IPS DF 6.9 (cell line): ENCODE measurements at regions not wholly inside any gene's neighbourhood (a gene's known extent, or its start where the extent isn't known, plus 50 kb on each side); places are given as distances from the start of the nearest gene placed in this dataset.

Source experiments
- DNase-seq: peaks from one replicate; pipeline ENCODE4 v3.0.0-alpha.2; 2013; ENCODE audit warnings: low read depth, low spot score
- H3K27ac ChIP-seq: one replicate; pipeline ENCODE4 v1.5.1; 2013; ENCODE audit warnings: low read length, control low read depth
- H3K27me3 ChIP-seq: 2 replicates; pipeline ENCODE4 v1.6.1; 2013; ENCODE audit warnings: mild to moderate bottlenecking, low read length; ENCODE audit not compliant: control insufficient read depth, insufficient read depth
- H3K36me3 ChIP-seq: 2 replicates; pipeline ENCODE4 v1.6.1; 2013; ENCODE audit warnings: low read length; ENCODE audit not compliant: control insufficient read depth, insufficient read depth
- H3K4me1 ChIP-seq: 2 replicates; pipeline ENCODE4 v1.6.1; 2013; ENCODE audit warnings: low read length; ENCODE audit not compliant: control insufficient read depth, insufficient read depth
- H3K4me3 ChIP-seq: 2 replicates; pipeline ENCODE4 v1.5.1; 2013; ENCODE audit warnings: mild to moderate bottlenecking, low read length
- H3K9me3 ChIP-seq: 2 replicates; pipeline ENCODE4 v1.6.1; 2013; ENCODE audit warnings: low read length, inconsistent platforms; ENCODE audit not compliant: control insufficient read depth, insufficient read depth
- WGBS: extraction: QIAGEN DNeasy Blood & Tissue Kit; methylation state at CpG from one replicate; pipeline ENCODE4 v1.1.7; 2013; ENCODE audit warnings: mixed read lengths, missing lambda C conversion rate; ENCODE audit not compliant: insufficient read length, insufficient coverage; 5-methylcytosine and 5-hydroxymethylcytosine counted together

DNA sequence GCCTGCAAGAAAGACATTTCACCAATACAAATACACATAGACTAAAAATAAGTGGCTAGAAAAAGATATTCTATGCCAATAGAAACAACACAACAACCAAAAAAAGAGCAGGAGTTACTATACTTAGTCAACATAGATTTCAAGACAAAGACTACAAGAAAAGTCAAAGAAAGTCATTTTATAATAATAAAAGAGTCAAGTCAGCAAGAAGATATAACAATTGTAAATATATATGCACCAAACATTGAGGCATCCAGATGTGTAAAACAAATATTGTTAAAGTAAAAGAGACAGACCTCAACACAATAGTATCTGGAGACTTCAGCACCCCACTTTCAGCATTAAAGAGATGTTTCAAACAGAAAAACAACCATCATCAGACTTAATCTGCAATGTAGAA, 104.6 kb downstream of the AMY1C start:
- Histone ChIP-seq H3K4me3 (no peak overlapping the region), H3K27ac (no peak overlapping the region), H3K4me1 (no peaks in the 10 kb centered on the region), H3K36me3 (no peaks in the 10 kb centered on the region), H3K9me3 (no peaks in the 10 kb centered on the region), H3K27me3 (no peaks in the 10 kb centered on the region)
- DNase-seq: no peak

DNA sequence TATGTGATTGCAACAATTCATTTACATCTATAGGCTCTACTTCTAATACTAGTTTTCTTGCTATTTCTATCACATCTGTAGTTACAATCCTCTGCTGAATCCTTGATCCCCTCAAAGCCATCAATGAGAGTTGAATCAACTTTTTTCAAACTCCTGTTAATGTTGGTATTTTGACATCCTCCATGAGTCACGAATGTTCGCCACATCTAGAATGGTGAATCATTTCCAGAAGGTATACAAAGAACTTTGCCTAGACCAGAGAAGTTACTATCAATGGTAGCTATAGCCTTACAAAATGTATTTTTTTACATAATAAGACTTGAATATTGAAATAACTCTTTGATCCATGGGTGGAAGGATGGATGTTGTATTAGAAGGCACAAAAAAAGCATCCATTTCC, 110.0 kb downstream of the AMY1C start:
- WGBS: no CpG with 5 or more reads among the region's 2 CpGs
- Histone ChIP-seq H3K27me3 (no peaks in the 10 kb centered on the region), H3K4me1 (no peaks in the 10 kb centered on the region), H3K27ac (no peak overlapping the region), H3K36me3 (no peaks in the 10 kb centered on the region), H3K9me3 (no peaks in the 10 kb centered on the region), H3K4me3 (no peak overlapping the region)
- no peak for DNase-seq

- Histone ChIP-seq H3K27ac (no peak overlapping the region), H3K4me3 (no peak overlapping the region), H3K27me3 (no peaks in the 10 kb centered on the region), H3K4me1 (no peaks in the 10 kb centered on the region), H3K36me3 (no peaks in the 10 kb centered on the region), H3K9me3 (no peaks in the 10 kb centered on the region)
- WGBS: no CpG with 5 or more reads among the region's 3 CpGs
- DNase-seq: no peak
Measured at GRCh38 chr1:103898576-103899345, 149.1 kb downstream of the AMY1C start.

DNA sequence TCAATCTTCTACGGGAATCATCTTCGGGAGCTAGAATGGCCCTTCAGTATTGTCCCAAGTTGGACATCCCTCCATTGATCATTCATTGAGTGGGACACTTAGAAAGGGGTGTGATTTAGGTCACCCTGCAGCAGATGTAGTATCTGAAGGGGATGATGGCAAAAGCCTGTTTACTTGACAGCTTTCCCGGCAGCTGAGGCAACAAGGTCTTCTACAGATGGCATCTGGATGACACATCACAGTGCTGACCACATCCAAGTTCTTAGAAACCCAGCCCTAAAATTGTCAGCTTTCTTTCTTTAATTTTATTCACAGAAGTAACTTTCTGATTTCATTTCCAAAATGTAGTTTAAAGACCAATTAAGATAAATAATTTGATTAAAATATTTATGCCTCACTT, 150.3 kb downstream of the AMY1C start:
- no peaks in the 10 kb centered on the region for H3K9me3 ChIP-seq
- no peak overlapping the region for H3K4me3 ChIP-seq
- no peak for DNase-seq
- H3K36me3 ChIP-seq: no peaks in the 10 kb centered on the region
- no peak overlapping the region for H3K27ac ChIP-seq
- no CpG with 5 or more reads among the region's 3 CpGs for WGBS
- H3K27me3 ChIP-seq: no peaks in the 10 kb centered on the region
- H3K4me1 ChIP-seq: no peaks in the 10 kb centered on the region

- Histone ChIP-seq H3K27ac (no peak overlapping the region), H3K4me1 (no peaks in the 10 kb centered on the region), H3K36me3 (no peaks in the 10 kb centered on the region), H3K27me3 (no peaks in the 10 kb centered on the region), H3K9me3 (no peaks in the 10 kb centered on the region), H3K4me3 (no peak overlapping the region)
- no peak for DNase-seq
- WGBS: no CpG with 5 or more reads among the region's 4 CpGs
Measured at GRCh38 chr1:103901072-103901471, 151.4 kb downstream of the AMY1C start.

GRCh38 chr1:103905363-103905762, 155.7 kb downstream of the AMY1C start:
- no peaks in the 10 kb centered on the region for H3K4me1 ChIP-seq
- H3K27ac ChIP-seq: no peak overlapping the region
- no peaks in the 10 kb centered on the region for H3K36me3 ChIP-seq
- H3K27me3 ChIP-seq: no peaks in the 10 kb centered on the region
- WGBS: no CpG with 5 or more reads among the region's 1 CpG
- H3K4me3 ChIP-seq: no peak overlapping the region
- H3K9me3 ChIP-seq: no peaks in the 10 kb centered on the region
- DNase-seq: no peak

GRCh38 chr1:103911450-103911849, 161.8 kb downstream of the AMY1C start:
- Histone ChIP-seq H3K4me3 (no peak overlapping the region), H3K4me1 (no peaks in the 10 kb centered on the region), H3K27me3 (no peaks in the 10 kb centered on the region), H3K36me3 (no peaks in the 10 kb centered on the region), H3K9me3 (no peaks in the 10 kb centered on the region), H3K27ac (no peak overlapping the region)
- no peak for DNase-seq
- WGBS: no CpG with 5 or more reads among the region's 2 CpGs

DNA sequence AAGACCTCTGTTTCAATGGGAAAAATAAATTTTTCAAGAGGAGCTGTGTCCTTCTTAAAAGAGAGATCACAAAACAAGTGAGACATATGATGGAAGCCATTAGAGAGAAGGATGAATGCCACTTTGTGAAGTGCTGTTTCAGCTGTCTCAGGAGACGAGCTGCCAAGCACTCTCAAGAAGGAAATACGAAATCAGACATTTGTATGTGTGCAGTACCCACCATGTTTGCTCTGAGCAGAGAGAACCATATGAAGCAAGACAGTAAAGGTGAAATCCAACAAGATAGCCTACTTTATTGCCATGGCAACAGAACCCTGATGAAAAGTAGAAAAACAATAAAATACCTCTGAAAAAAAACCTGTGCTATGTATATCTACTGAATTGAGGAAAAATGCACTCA, 168.1 kb downstream of the AMY1C start:
- Histone ChIP-seq H3K36me3 (no peaks in the 10 kb centered on the region), H3K9me3 (no peaks in the 10 kb centered on the region), H3K27me3 (no peaks in the 10 kb centered on the region), H3K4me1 (no peaks in the 10 kb centered on the region), H3K4me3 (no peak overlapping the region), H3K27ac (no peak overlapping the region)
- no peak for DNase-seq
- no CpG with 5 or more reads among the region's 2 CpGs for WGBS

DNA sequence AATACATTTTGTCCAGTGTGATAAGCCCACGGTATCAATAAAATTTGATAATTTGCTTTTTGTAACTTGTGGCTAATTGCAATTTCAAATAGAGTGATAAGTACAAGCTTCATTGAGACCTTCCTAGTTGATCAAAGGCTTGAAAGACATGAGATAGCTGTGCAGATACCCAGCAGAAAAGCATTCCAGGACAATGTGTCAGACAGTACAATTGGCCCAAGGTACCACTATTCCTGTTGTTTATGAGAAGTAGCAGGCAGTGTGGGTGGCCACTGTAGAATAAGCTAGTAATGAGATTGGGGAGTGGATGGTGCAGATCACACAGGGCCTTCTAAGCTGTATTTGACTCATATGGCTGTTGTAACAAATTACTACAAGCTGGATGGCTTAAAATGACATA, 182.2 kb downstream of the AMY1C start:
- H3K27me3 ChIP-seq: no peaks in the 10 kb centered on the region
- H3K27ac ChIP-seq: no peak overlapping the region
- no peaks in the 10 kb centered on the region for H3K4me1 ChIP-seq
- H3K4me3 ChIP-seq: no peak overlapping the region
- DNase-seq: no peak
- H3K9me3 ChIP-seq: no peaks in the 10 kb centered on the region
- H3K36me3 ChIP-seq: no peaks in the 10 kb centered on the region
- WGBS: no CpG with 5 or more reads among the region's 1 CpG

GRCh38 chr1:103937763-103938357, 188.2 kb downstream of the AMY1C start:
- DNase-seq: no peak
- WGBS: no CpG with 5 or more reads among the region's 4 CpGs
- peaks cover 2% of the 10 kb centered on the region; the same call in 1 of the 2 replicates for H3K27me3 ChIP-seq
- no peaks in the 10 kb centered on the region for H3K36me3 ChIP-seq
- no peak overlapping the region for H3K4me3 ChIP-seq
- no peak overlapping the region for H3K27ac ChIP-seq
- no peaks in the 10 kb centered on the region for H3K4me1 ChIP-seq
- H3K9me3 ChIP-seq: no peaks in the 10 kb centered on the region

DNA sequence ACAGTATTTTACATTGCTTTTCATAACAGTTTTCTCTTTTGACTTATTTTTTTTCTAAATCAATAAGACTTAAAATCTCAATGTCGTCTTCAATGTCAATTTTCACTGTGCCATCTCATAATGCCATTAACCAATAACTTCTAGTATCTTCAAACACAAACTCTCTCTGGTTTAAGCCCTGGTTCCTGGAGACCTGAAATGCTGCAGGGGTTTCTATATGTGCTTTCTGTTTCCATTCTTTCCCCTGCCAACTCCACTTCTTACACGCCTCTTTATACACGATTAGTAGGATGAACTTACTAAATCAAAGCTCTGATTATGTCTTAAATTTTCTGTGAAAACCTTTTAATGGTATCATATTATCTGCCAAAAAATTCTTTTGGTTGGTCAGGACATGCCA, 191.4 kb downstream of the AMY1C start:
- DNase-seq: no peak
- Histone ChIP-seq H3K27me3 (peaks cover 2% of the 10 kb centered on the region; the same call in 1 of the 2 replicates), H3K4me3 (no peak overlapping the region), H3K36me3 (no peaks in the 10 kb centered on the region), H3K27ac (no peak overlapping the region), H3K4me1 (no peaks in the 10 kb centered on the region), H3K9me3 (no peaks in the 10 kb centered on the region)
- no CpG with 5 or more reads among the region's 3 CpGs for WGBS
